ENCODE measurements at regions not wholly inside any gene's neighbourhood (a gene's known extent, or its start where the extent isn't known, plus 50 kb on each side); places are given as distances from the start of the nearest gene placed in this dataset.

GRCh38 chr4:178395798-178396197 is 953.6 kb upstream of the AGA start:
- TF ChIP-seq POLR2AphosphoS5 (IDR thresholded peaks at IDR 0.05; ENCODE audit: borderline replicate concordance, low read depth, low read length) (no peak), EZH2 (IDR thresholded peaks at IDR 0.05) (no peak)
